Right lobe of liver (tissue), 6 donors: ENCODE measurements at regions not wholly inside any gene's neighbourhood (a gene's known extent, or its start where the extent isn't known, plus 50 kb on each side); places are given as distances from the start of the nearest gene placed in this dataset.

ENCODE experiments used
- ATAC-seq, 4 donors: fragments of 200-7000 bp; cut with Tn5 transposase; one replicate each; pipeline ENCODE4 v1.9.1; 2020; ENCODE audit warnings: mild to moderate bottlenecking in 4 of 4, moderate library complexity in 4 of 4
- DNase-seq, 3 donors: peaks; one replicate each; pipeline ENCODE4 v3.0.0-alpha.2; 2020
- H3K27ac ChIP-seq, 3 donors: fragments of 200-600 bp; one replicate each; pipeline ENCODE4 v1.8.0; 2022
- H3K27me3 ChIP-seq, 2 donors: fragments of 200-600 bp; one replicate each; pipeline ENCODE4 v1.8.0; 2022
- H3K36me3 ChIP-seq, 4 donors: fragments of 200-600 bp; sonication (generic) in 1 of 4; one replicate each; pipeline versions ENCODE4 v1.5.1 to v1.8.0; 2017 to 2022; ENCODE audit warnings: control low read depth in 1 of 4
- H3K4me1 ChIP-seq, 4 donors: fragments of 200-600 bp; sonication (generic) in 1 of 4; one replicate each; pipeline versions ENCODE4 v1.5.1 to v1.8.0; 2017 to 2022; ENCODE audit warnings: control low read depth in 1 of 4
- H3K4me3 ChIP-seq, 3 donors: fragments of 200-600 bp; one replicate each; pipeline ENCODE4 v1.8.0; 2022
- H3K9me3 ChIP-seq, 4 donors: fragments of 200-600 bp; sonication (generic) in 1 of 4; one replicate each; pipeline versions ENCODE4 v1.5.1 to v1.8.0; 2017 to 2022; ENCODE audit warnings: control low read depth in 1 of 4
- CTCF ChIP-seq, 4 donors: fragments of 200-600 bp in 3 of 4; fragments of 450-650 bp in 1 of 4; IDR thresholded peaks; one replicate each; pipeline versions ENCODE4 v1.5.1 to v1.8.0; 2016 to 2022; ENCODE audit warnings: antibody characterized with exemption in 4 of 4, mild to moderate bottlenecking in 2 of 4
- POLR2A ChIP-seq: fragments of 450-650 bp; IDR thresholded peaks from one replicate; pipeline ENCODE4 v1.6.1; 2017; ENCODE audit warnings: antibody characterized with exemption, mild to moderate bottlenecking
- WGBS: methylation state at CpG from one replicate; pipeline ENCODE4 v1.1.6; 2018; ENCODE audit warnings: low coverage, low lambda C conversion rate; ENCODE audit not compliant: insufficient coverage; ENCODE audit errors: missing lambda C conversion rate; 5-methylcytosine and 5-hydroxymethylcytosine counted together
- intact Hi-C, 2 donors: fragments of 100-400 bp; cut with DNase I; formaldehyde crosslinking; loops; one replicate each; pipeline versions ENCODE4 v1.11.2 to v1.14.1; 2022
- donor health status: DM: no; HTN: yes; CAD: no.
- donor health status: DM: no; HTN: no; CAD: no.
- donor health status: DM: no; HTN: no; CAD: no.
- donor health status: DM: no; HTN: yes; CAD: no.
- donor health status: DM: no; HTN: yes; CAD: no.

DNA sequence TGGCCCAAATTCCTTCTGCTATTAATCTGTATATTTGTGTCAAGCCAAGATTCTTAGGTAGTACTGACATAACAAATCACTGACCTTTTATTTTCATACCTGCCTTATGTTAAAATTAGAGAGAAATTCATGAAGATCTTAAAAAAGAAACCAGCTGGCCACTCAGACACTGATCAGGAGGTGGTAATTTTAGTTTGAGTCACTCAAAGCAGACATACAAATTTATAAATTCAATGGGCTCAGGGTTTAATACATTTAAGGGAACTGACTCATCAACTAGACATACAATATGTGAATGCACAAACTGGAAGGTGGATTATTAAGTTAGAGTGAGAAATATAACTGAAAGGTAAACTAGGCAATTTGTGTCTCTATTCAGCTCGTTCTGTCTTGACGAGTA lies 711.9 kb upstream of the EYS start:
- Histone ChIP-seq H3K4me3 (no peak overlapping the region), H3K36me3 (no peaks in the 10 kb centered on the region), H3K27ac (no peak overlapping the region), H3K27me3 (no peaks in the 10 kb centered on the region), H3K9me3 (no peaks in the 10 kb centered on the region), H3K4me1 (no peaks in the 10 kb centered on the region)
- intact Hi-C loops, result no loop called here
- ATAC-seq, result no peak
- WGBS, result 32% methylated on average over 2 of the region's 2 CpGs
- DNase-seq, result no peak
- no peak for TF ChIP-seq CTCF (IDR thresholded peaks at IDR 0.05)
- TF ChIP-seq POLR2A, result no peak

- no peak for ATAC-seq
- TF ChIP-seq CTCF (IDR thresholded peaks at IDR 0.05), result no peak
- no peak for TF ChIP-seq POLR2A
- H3K4me1 ChIP-seq, result no peaks in the 10 kb centered on the region
Observed at GRCh38 chr6:66403966-66404365, 696.9 kb upstream of the EYS start.

DNA sequence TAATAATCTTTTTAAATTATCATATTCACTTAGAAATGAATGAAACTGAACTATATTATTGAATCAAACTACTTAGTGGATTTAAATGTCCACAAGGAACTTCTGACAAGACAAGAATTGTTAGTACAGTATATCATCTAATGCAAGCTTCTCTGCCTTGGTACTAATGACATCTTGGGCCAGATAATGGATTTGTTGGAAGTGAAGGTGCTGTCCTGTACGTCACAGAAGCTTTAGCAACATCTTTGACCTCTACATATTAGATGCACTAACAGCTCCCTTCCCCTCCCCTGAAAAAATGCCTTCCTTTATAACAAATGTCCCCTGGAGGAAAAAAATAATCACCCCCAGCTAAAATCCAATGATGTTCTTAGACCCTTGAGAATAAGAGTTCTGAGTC lies 695.8 kb upstream of the EYS start:
- H3K4me3 ChIP-seq, result no peak overlapping the region
- H3K27ac ChIP-seq, result no peak overlapping the region
- no peaks in the 10 kb centered on the region for H3K36me3 ChIP-seq
- no peaks in the 10 kb centered on the region for H3K4me1 ChIP-seq
- TF ChIP-seq CTCF (IDR thresholded peaks at IDR 0.05), result no peak
- intact Hi-C loops, result no loop called here
- ATAC-seq, result no peak
- no peaks in the 10 kb centered on the region for H3K27me3 ChIP-seq
- 29% methylated on average over 1 of the region's 1 CpG for WGBS
- no peaks in the 10 kb centered on the region for H3K9me3 ChIP-seq
- DNase-seq, result no peak

More at GRCh38 chr6:66403966-66404365, 696.9 kb upstream of the EYS start:
- intact Hi-C loops, result no loop called here
- DNase-seq, result no peak
- H3K27me3 ChIP-seq, result no peaks in the 10 kb centered on the region
- no peaks in the 10 kb centered on the region for H3K36me3 ChIP-seq
- H3K4me3 ChIP-seq, result no peak overlapping the region
- no peaks in the 10 kb centered on the region for H3K9me3 ChIP-seq
- no peak overlapping the region for H3K27ac ChIP-seq

DNA sequence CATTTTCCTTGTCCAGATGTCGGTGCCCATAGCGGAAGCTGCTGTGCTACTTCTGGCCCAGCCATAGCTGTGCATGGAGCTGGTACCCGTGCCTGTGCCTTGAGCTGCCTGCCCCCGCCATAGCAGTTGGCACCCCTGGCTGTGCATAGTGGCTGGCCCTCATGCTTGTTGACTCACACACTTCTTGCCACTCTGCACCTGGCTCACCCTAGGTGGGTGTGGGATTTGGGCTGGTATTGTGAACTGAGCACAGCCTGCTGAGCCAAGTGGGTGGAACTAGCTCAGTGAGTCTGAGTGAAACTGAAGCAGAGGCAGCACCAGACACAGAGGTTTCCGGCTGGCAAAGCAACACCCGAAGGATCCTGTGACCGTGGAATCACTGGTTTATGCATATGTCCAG lies 689.5 kb upstream of the EYS start:
- peak in 1 of 4 donors; percentile 28 for ATAC-seq

More for the DNA sequence above, 689.5 kb upstream of the EYS start:
- WGBS, result 63% methylated on average over 2 of the region's 7 CpGs
- H3K4me1 ChIP-seq, result no peaks in the 10 kb centered on the region
- H3K27ac ChIP-seq, result no peak overlapping the region
- TF ChIP-seq POLR2A (no peak), CTCF (IDR thresholded peaks at IDR 0.05) (no peak)
- no peaks in the 10 kb centered on the region for H3K9me3 ChIP-seq
- intact Hi-C loops, result no loop called here
- H3K36me3 ChIP-seq, result no peaks in the 10 kb centered on the region
- H3K4me3 ChIP-seq, result no peak overlapping the region
- DNase-seq, result no peak
- no peaks in the 10 kb centered on the region for H3K27me3 ChIP-seq
